ENCODE measurements at regions not wholly inside any gene's neighbourhood (a gene's known extent, or its start where the extent isn't known, plus 50 kb on each side); places are given as distances from the start of the nearest gene placed in this dataset.

DNA sequence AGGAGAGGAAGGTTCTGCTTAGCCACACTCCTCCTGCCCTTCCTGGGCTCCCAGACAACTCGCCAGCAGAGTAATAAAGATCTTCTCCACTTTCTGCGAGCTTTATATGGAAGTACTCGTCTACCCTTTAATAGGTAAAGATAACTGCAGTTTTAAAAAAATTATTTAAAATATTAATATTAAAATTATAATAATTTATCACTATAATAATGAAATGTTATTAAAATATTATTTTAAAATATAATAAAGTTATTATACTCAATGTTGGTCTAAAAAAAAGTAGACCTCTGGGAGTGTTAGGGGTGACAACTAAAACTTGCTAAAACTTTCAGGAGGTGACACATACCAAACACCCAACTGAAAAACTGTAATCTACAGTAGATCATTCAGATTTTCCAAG, 81.5 kb downstream of the RBM43 start:
- no peak overlapping the region for H3K4me3 ChIP-seq
- no peaks in the 10 kb centered on the region for H3K27me3 ChIP-seq
- no peaks in the 10 kb centered on the region for H4K20me1 ChIP-seq
- TF ChIP-seq Cebpa-rat (IDR thresholded peaks at IDR 0.05): no peak
- no peak overlapping the region for H3K4me2 ChIP-seq
- no peak overlapping the region for H3K27ac ChIP-seq
- no peak overlapping the region for H3K9ac ChIP-seq
- no peaks in the 10 kb centered on the region for H3K9me3 ChIP-seq
- H3K36me3 ChIP-seq: no peaks in the 10 kb centered on the region
- H3K4me1 ChIP-seq: no peaks in the 10 kb centered on the region

GRCh38 chr2:151178207-151178606, 83.5 kb downstream of the RBM43 start:
- H3K9me3 ChIP-seq: no peaks in the 10 kb centered on the region
- H3K9ac ChIP-seq: no peak overlapping the region
- H3K4me1 ChIP-seq: no peaks in the 10 kb centered on the region
- H3K4me3 ChIP-seq: no peak overlapping the region
- H3K36me3 ChIP-seq: no peaks in the 10 kb centered on the region
- no peaks in the 10 kb centered on the region for H3K27me3 ChIP-seq
- no peak for TF ChIP-seq Cebpa-rat (IDR thresholded peaks at IDR 0.05)
- H4K20me1 ChIP-seq: no peaks in the 10 kb centered on the region
- no peak overlapping the region for H3K27ac ChIP-seq
- H3K4me2 ChIP-seq: no peak overlapping the region

GRCh38 chr2:151177756-151178155, 83.9 kb downstream of the RBM43 start:
- H3K36me3 ChIP-seq: no peaks in the 10 kb centered on the region
- no peaks in the 10 kb centered on the region for H3K27me3 ChIP-seq
- no peak for TF ChIP-seq Cebpa-rat (IDR thresholded peaks at IDR 0.05)
- H3K4me3 ChIP-seq: no peak overlapping the region
- no peaks in the 10 kb centered on the region for H3K4me1 ChIP-seq
- no peak overlapping the region for H3K27ac ChIP-seq
- no peak overlapping the region for H3K4me2 ChIP-seq
- no peak overlapping the region for H3K9ac ChIP-seq
- no peaks in the 10 kb centered on the region for H4K20me1 ChIP-seq
- H3K9me3 ChIP-seq: no peaks in the 10 kb centered on the region

DNA sequence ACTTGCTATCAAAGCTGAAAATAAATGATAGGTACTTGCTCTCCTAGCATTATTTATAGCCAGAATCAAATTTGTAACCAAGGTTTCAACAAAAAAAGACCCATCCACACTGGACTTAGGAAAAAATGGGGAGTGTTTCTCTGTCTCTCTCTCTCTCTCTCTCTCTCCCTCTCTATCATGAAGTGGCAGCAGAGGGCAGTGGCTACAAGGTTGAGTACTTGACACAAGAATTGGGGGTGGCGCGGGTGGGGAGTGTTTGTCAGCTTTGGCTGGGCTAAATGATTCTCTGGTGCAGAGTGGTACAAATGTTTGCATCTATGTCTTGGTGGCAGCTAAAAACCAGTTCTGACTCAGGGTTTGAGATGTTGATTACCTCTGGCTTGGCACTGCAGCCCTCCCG, 85.0 kb downstream of the RBM43 start:
- Histone ChIP-seq H3K36me3 (no peaks in the 10 kb centered on the region), H3K4me1 (no peaks in the 10 kb centered on the region), H4K20me1 (no peaks in the 10 kb centered on the region), H3K9ac (no peak overlapping the region), H3K27me3 (no peaks in the 10 kb centered on the region), H3K4me3 (no peak overlapping the region), H3K9me3 (no peaks in the 10 kb centered on the region), H3K4me2 (no peak overlapping the region), H3K27ac (no peak overlapping the region)
- TF ChIP-seq Cebpa-rat (IDR thresholded peaks at IDR 0.05): no peak

GRCh38 chr2:151175864-151176263, 85.8 kb downstream of the RBM43 start:
- no peaks in the 10 kb centered on the region for H3K9me3 ChIP-seq
- no peaks in the 10 kb centered on the region for H3K4me1 ChIP-seq
- no peak overlapping the region for H3K9ac ChIP-seq
- H3K4me3 ChIP-seq: no peak overlapping the region
- H3K4me2 ChIP-seq: no peak overlapping the region
- TF ChIP-seq Cebpa-rat (IDR thresholded peaks at IDR 0.05): no peak
- no peak overlapping the region for H3K27ac ChIP-seq
- H3K27me3 ChIP-seq: no peaks in the 10 kb centered on the region
- H3K36me3 ChIP-seq: no peaks in the 10 kb centered on the region
- no peaks in the 10 kb centered on the region for H4K20me1 ChIP-seq

DNA sequence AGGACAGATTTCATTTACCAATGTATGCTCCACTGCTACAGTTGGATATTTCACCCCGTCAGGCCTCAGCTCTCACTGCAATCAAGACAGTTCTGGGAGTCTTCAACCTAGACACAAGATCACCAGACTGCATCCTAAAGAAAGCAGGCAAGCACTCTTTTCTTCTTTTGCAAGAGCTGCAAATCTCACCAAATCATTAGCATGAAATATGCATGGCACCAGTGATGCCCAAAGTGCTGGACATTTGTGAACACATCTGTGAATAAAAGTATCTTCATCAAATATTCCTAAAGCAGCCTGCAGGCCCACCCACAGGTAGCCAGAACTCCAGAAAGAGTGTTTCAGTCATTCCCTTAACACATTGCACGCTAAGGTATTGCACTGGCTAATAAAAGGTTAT, 87.5 kb downstream of the RBM43 start:
- H3K4me2 ChIP-seq: no peak overlapping the region
- H4K20me1 ChIP-seq: no peaks in the 10 kb centered on the region
- no peak overlapping the region for H3K27ac ChIP-seq
- no peaks in the 10 kb centered on the region for H3K9me3 ChIP-seq
- no peaks in the 10 kb centered on the region for H3K36me3 ChIP-seq
- no peak overlapping the region for H3K9ac ChIP-seq
- H3K4me1 ChIP-seq: no peaks in the 10 kb centered on the region
- H3K4me3 ChIP-seq: no peak overlapping the region
- TF ChIP-seq Cebpa-rat (IDR thresholded peaks at IDR 0.05): no peak
- no peaks in the 10 kb centered on the region for H3K27me3 ChIP-seq

- H3K27ac ChIP-seq: no peak overlapping the region
- no peaks in the 10 kb centered on the region for H3K36me3 ChIP-seq
- no peak overlapping the region for H3K9ac ChIP-seq
- TF ChIP-seq Cebpa-rat (IDR thresholded peaks at IDR 0.05): no peak
- no peaks in the 10 kb centered on the region for H4K20me1 ChIP-seq
- no peak overlapping the region for H3K4me3 ChIP-seq
- no peaks in the 10 kb centered on the region for H3K9me3 ChIP-seq
- H3K4me1 ChIP-seq: peaks cover 18% of the 10 kb centered on the region
- H3K27me3 ChIP-seq: no peaks in the 10 kb centered on the region
- H3K4me2 ChIP-seq: no peak overlapping the region
Observed at GRCh38 chr2:151171186-151171585, 90.5 kb downstream of the RBM43 start.

DNA sequence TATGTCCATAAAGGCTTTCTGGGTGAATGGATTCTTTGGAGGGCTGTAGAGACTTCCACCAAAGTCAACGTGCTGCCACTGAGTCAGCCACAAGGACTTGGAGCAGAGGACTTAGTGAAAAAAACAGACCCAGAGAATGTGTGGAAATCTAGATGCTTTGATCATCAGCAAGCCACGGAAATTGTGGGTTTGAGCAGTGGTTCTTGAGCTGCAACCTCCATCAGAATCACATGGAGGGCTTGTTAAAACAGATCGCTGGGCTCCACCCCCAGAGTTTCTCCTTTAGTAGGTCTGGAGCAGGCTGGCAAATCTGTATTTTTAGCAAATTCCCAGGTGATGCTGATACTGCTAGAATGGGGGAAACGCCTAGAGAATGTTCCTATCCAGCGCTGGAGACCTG, 95.3 kb downstream of the RBM43 start:
- no peaks in the 10 kb centered on the region for H3K9me3 ChIP-seq
- H4K20me1 ChIP-seq: no peaks in the 10 kb centered on the region
- peaks cover 28% of the 10 kb centered on the region for H3K4me1 ChIP-seq
- H3K9ac ChIP-seq: no peak overlapping the region
- no peaks in the 10 kb centered on the region for H3K27me3 ChIP-seq
- peak overlapping the region; percentile 59 for H3K4me2 ChIP-seq
- no peak for TF ChIP-seq Cebpa-rat (IDR thresholded peaks at IDR 0.05)
- no peak overlapping the region for H3K27ac ChIP-seq
- no peaks in the 10 kb centered on the region for H3K36me3 ChIP-seq
- no peak overlapping the region for H3K4me3 ChIP-seq

- Histone ChIP-seq H3K4me1 (peaks cover 28% of the 10 kb centered on the region), H3K4me2 (no peak overlapping the region), H3K36me3 (no peaks in the 10 kb centered on the region), H3K4me3 (no peak overlapping the region), H3K9ac (no peak overlapping the region), H3K9me3 (no peaks in the 10 kb centered on the region), H3K27me3 (no peaks in the 10 kb centered on the region), H4K20me1 (no peaks in the 10 kb centered on the region), H3K27ac (no peak overlapping the region)
- no peak for TF ChIP-seq Cebpa-rat (IDR thresholded peaks at IDR 0.05)
Observed at GRCh38 chr2:151165105-151165684, 96.5 kb downstream of the RBM43 start.

GRCh38 chr2:151161821-151162551, 99.7 kb downstream of the RBM43 start:
- no peak overlapping the region for H3K4me3 ChIP-seq
- H3K27me3 ChIP-seq: no peaks in the 10 kb centered on the region
- H3K36me3 ChIP-seq: no peaks in the 10 kb centered on the region
- H3K4me2 ChIP-seq: no peak overlapping the region
- no peaks in the 10 kb centered on the region for H3K9me3 ChIP-seq
- no peak overlapping the region for H3K9ac ChIP-seq
- no peak for TF ChIP-seq Cebpa-rat (IDR thresholded peaks at IDR 0.05)
- peaks cover 25% of the 10 kb centered on the region for H3K4me1 ChIP-seq
- H4K20me1 ChIP-seq: no peaks in the 10 kb centered on the region
- no peak overlapping the region for H3K27ac ChIP-seq

All from BLaER1 (cell line).